Trophoblast cell (in vitro differentiated cells and primary cell): ENCODE measurements at regions not wholly inside any gene's neighbourhood (a gene's known extent, or its start where the extent isn't known, plus 50 kb on each side); places are given as distances from the start of the nearest gene placed in this dataset.

Source experiments
- DNase-seq, 2 donors: peaks; one replicate each; pipeline ENCODE4 v3.0.0-alpha.2; 2016
- H2AFZ ChIP-seq: 2 replicates; pipeline ENCODE4 v1.6.1; 2013; ENCODE audit warnings: low read length, moderate library complexity, mild to moderate bottlenecking; ENCODE audit not compliant: insufficient read depth, poor library complexity
- H2AK5ac ChIP-seq: 2 replicates; pipeline ENCODE4 v1.6.1; 2013; ENCODE audit warnings: mild to moderate bottlenecking, low read length
- H2BK120ac ChIP-seq: 2 replicates; pipeline ENCODE4 v1.6.1; 2013; ENCODE audit warnings: low read length, mild to moderate bottlenecking, moderate library complexity; ENCODE audit not compliant: insufficient read depth, poor library complexity
- H2BK12ac ChIP-seq: 2 replicates; pipeline ENCODE4 v1.6.1; 2013; ENCODE audit warnings: mild to moderate bottlenecking, low read length, moderate library complexity
- H2BK5ac ChIP-seq: 2 replicates; pipeline ENCODE4 v1.6.1; 2013; ENCODE audit warnings: low read length, low read depth, moderate library complexity, mild to moderate bottlenecking; ENCODE audit not compliant: poor library complexity
- H3K14ac ChIP-seq: 2 replicates; pipeline ENCODE4 v1.6.1; 2013; ENCODE audit warnings: mild to moderate bottlenecking, low read length
- H3K18ac ChIP-seq: 2 replicates; pipeline ENCODE4 v1.6.1; 2013; ENCODE audit warnings: mild to moderate bottlenecking, low read length
- H3K23ac ChIP-seq: 2 replicates; pipeline ENCODE4 v1.6.1; 2013; ENCODE audit warnings: low read length
- H3K27ac ChIP-seq: 2 replicates; pipeline ENCODE4 v1.5.1; 2013; ENCODE audit warnings: low read depth, mild to moderate bottlenecking, inconsistent platforms, low read length, moderate library complexity
- H3K27me3 ChIP-seq: 2 replicates; pipeline ENCODE4 v1.6.1; 2013; ENCODE audit warnings: inconsistent platforms, mild to moderate bottlenecking, low read length, moderate library complexity; ENCODE audit not compliant: insufficient read depth
- H3K36me3 ChIP-seq, 2 experiments: 1 replicate in 1 of 2; 2 replicates in 1 of 2; pipeline ENCODE4 v1.6.1; 2013; ENCODE audit warnings: low read length in 2 of 2, mild to moderate bottlenecking in 2 of 2, moderate library complexity in 1 of 2; ENCODE audit not compliant: insufficient read depth in 2 of 2, control insufficient read depth in 1 of 2
- H3K4ac ChIP-seq: 2 replicates; pipeline ENCODE4 v1.6.1; 2013; ENCODE audit warnings: low read depth, mild to moderate bottlenecking, low read length, moderate library complexity
- H3K4me1 ChIP-seq, 2 experiments: 1 replicate in 1 of 2; 2 replicates in 1 of 2; pipeline ENCODE4 v1.6.1; 2013; ENCODE audit warnings: low read length in 2 of 2, mild to moderate bottlenecking in 2 of 2, moderate library complexity in 1 of 2; ENCODE audit not compliant: insufficient read depth in 2 of 2, control insufficient read depth in 1 of 2
- H3K4me2 ChIP-seq: 2 replicates; pipeline ENCODE4 v1.6.1; 2013; ENCODE audit warnings: inconsistent platforms, mild to moderate bottlenecking, low read length, moderate library complexity
- H3K4me3 ChIP-seq: 2 replicates; pipeline ENCODE4 v1.5.1; 2013; ENCODE audit warnings: mild to moderate bottlenecking, low read depth, low read length, inconsistent platforms
- H3K79me1 ChIP-seq: one replicate; pipeline ENCODE4 v1.6.1; 2013; ENCODE audit warnings: low read length
- H3K79me2 ChIP-seq: 2 replicates; pipeline ENCODE4 v1.6.1; 2013; ENCODE audit warnings: low read length, mild to moderate bottlenecking; ENCODE audit not compliant: control insufficient read depth, insufficient read depth, poor library complexity
- H3K9ac ChIP-seq: 2 replicates; pipeline ENCODE4 v1.6.1; 2013; ENCODE audit warnings: mild to moderate bottlenecking, low read length
- H3K9me3 ChIP-seq: 2 replicates; pipeline ENCODE4 v1.6.1; 2013; ENCODE audit warnings: low read depth, mild to moderate bottlenecking, control low read depth, inconsistent platforms, low read length; ENCODE audit not compliant: insufficient read depth
- H4K12ac ChIP-seq: 2 replicates; pipeline ENCODE4 v1.6.1; 2013; ENCODE audit warnings: low read depth, mild to moderate bottlenecking, low read length, moderate library complexity
- H4K8ac ChIP-seq: 2 replicates; pipeline ENCODE4 v1.6.1; 2013; ENCODE audit warnings: low read depth, mild to moderate bottlenecking, low read length, moderate library complexity
- H4K91ac ChIP-seq: one replicate; pipeline ENCODE4 v1.6.1; 2013; ENCODE audit warnings: low read depth, mild to moderate bottlenecking, low read length, moderate library complexity
- WGBS: extraction: QIAGEN DNeasy Blood & Tissue Kit; methylation state at CpG from one replicate; pipeline ENCODE4 v1.1.7; 2013; ENCODE audit warnings: missing lambda C conversion rate; ENCODE audit not compliant: insufficient read length, insufficient coverage; ENCODE audit errors: extremely low coverage; 5-methylcytosine and 5-hydroxymethylcytosine counted together

DNA sequence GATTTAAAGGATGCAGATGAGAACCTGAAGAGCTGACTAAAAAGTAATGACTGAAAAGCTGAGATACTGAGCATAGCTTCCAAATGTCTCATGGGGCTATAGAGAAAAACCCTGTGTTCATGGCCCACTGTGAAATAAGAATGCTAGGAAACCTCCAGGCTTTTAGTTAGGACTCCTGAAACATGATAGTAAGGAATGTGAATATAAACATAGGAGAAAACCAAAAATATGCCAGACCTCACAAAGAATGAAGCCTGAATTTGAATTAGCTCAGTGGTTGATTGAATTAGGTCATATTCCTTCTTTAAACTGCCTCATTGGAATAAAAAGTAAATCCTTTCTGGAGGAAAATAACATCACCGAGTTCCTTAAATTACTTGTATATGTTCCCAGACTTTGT, 194.5 kb upstream of the NXPH2 start:
- Histone ChIP-seq H2AFZ (no peak overlapping the region), H3K79me2 (no peaks in the 10 kb centered on the region), H3K36me3 (no peaks in the 10 kb centered on the region), H2BK12ac (no peak overlapping the region), H3K23ac (no peak overlapping the region), H4K12ac (no peak overlapping the region), H3K4me1 (no peaks in the 10 kb centered on the region), H2BK120ac (no peak overlapping the region), H3K9me3 (no peaks in the 10 kb centered on the region), H3K4me3 (no peak overlapping the region), H4K91ac (no peak overlapping the region), H3K27me3 (no peaks in the 10 kb centered on the region), H4K8ac (no peak overlapping the region), H3K4ac (no peak overlapping the region), H3K9ac (no peak overlapping the region), H3K79me1 (no peaks in the 10 kb centered on the region), H3K27ac (no peak overlapping the region), H3K14ac (no peak overlapping the region), H3K4me2 (no peak overlapping the region), H3K18ac (no peak overlapping the region), H2AK5ac (no peak overlapping the region), H2BK5ac (no peak overlapping the region)
- DNase-seq: no peak
- no CpG with 5 or more reads among the region's 1 CpG for WGBS

DNA sequence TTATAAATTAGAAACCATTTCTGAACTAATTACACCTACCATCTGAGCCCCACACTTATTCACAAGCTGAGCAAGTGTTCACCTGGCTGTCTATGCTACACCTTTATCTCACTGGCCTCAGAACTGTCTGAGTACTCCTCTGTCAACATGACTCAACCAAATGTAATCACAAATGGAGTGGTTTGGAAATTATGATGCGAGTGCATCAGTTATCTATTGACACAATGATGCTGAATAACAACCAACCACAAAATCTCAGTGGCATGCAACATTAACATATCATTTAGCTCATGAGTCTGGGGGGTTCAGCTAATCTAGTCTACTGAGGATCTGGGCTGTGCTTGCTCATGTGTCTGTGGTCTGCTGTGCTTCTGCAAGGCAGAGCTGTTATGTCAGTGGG, 184.2 kb upstream of the NXPH2 start:
- no peaks in the 10 kb centered on the region for H3K4me1 ChIP-seq
- no peak overlapping the region for H4K91ac ChIP-seq
- H3K14ac ChIP-seq: no peak overlapping the region
- no peak overlapping the region for H3K9ac ChIP-seq
- H3K79me1 ChIP-seq: no peaks in the 10 kb centered on the region
- no peak overlapping the region for H3K18ac ChIP-seq
- no peak overlapping the region for H3K4me3 ChIP-seq
- no peak overlapping the region for H3K4me2 ChIP-seq
- no peak overlapping the region for H2AFZ ChIP-seq
- no peak overlapping the region for H4K8ac ChIP-seq
- H3K23ac ChIP-seq: no peak overlapping the region
- WGBS: no CpG with 5 or more reads among the region's 1 CpG
- H2BK120ac ChIP-seq: no peak overlapping the region
- H3K27ac ChIP-seq: no peak overlapping the region
- no peak overlapping the region for H2BK12ac ChIP-seq
- no peak overlapping the region for H2BK5ac ChIP-seq
- no peak for DNase-seq
- H3K4ac ChIP-seq: no peak overlapping the region
- H3K36me3 ChIP-seq: no peaks in the 10 kb centered on the region
- H3K79me2 ChIP-seq: no peaks in the 10 kb centered on the region
- H3K27me3 ChIP-seq: no peaks in the 10 kb centered on the region
- H4K12ac ChIP-seq: no peak overlapping the region
- H2AK5ac ChIP-seq: no peak overlapping the region
- peaks cover 2% of the 10 kb centered on the region for H3K9me3 ChIP-seq

DNA sequence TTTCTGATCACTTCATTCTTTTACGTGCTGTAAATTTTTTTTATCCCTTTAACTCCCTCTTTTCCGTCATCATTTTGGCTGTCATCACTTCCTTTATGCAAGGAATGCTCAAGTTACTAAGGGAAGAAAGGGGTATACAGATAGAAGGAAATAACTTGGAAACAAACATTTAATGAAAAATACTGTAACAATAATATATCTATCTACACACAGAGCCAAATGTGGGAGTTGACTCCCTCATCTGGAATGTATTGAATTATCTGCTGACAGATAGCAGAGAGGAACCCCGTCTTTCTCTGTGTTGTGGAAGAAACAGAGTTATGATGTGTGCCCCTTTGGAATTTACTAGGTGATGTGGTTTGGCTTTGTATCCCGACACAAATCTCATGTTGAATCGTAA, 182.5 kb upstream of the NXPH2 start:
- Histone ChIP-seq H3K27me3 (no peaks in the 10 kb centered on the region), H2AK5ac (no peak overlapping the region), H3K27ac (no peak overlapping the region), H2BK5ac (no peak overlapping the region), H3K4me2 (no peak overlapping the region), H3K4me3 (no peak overlapping the region), H2BK12ac (no peak overlapping the region), H3K23ac (no peak overlapping the region), H4K8ac (no peak overlapping the region), H4K91ac (no peak overlapping the region), H3K36me3 (no peaks in the 10 kb centered on the region), H3K4me1 (no peaks in the 10 kb centered on the region), H4K12ac (no peak overlapping the region), H3K4ac (no peak overlapping the region), H3K79me1 (no peaks in the 10 kb centered on the region), H3K9ac (no peak overlapping the region), H3K79me2 (no peaks in the 10 kb centered on the region), H2AFZ (no peak overlapping the region), H2BK120ac (no peak overlapping the region), H3K9me3 (peaks cover 2% of the 10 kb centered on the region), H3K14ac (no peak overlapping the region), H3K18ac (no peak overlapping the region)
- DNase-seq: no peak
- no CpG with 5 or more reads among the region's 5 CpGs for WGBS

DNA sequence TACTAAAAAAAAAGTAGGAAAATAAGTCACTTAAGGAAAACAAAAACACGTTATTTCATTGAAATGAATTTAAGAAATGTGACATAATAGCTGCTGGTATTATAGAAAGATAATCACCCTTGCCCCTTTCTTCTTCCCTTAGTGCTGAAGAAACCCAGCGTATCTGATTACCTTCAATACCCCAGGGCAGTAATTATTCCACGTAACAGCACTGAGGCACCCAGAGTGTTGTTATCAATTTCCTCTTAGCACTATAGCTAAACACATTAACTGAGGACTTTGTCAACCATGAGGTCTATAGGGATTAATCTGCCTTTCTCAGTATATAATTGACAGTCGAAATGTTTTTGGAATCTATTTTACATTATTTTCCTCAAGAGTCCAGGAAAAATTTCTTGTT, 180.0 kb upstream of the NXPH2 start:
- no peak overlapping the region for H4K91ac ChIP-seq
- WGBS: no CpG with 5 or more reads among the region's 4 CpGs
- no peaks in the 10 kb centered on the region for H3K36me3 ChIP-seq
- H3K14ac ChIP-seq: no peak overlapping the region
- no peak overlapping the region for H3K27ac ChIP-seq
- H2BK12ac ChIP-seq: no peak overlapping the region
- H2BK5ac ChIP-seq: no peak overlapping the region
- H3K23ac ChIP-seq: no peak overlapping the region
- H4K12ac ChIP-seq: no peak overlapping the region
- no peak for DNase-seq
- H2AFZ ChIP-seq: no peak overlapping the region
- H2BK120ac ChIP-seq: no peak overlapping the region
- no peaks in the 10 kb centered on the region for H3K79me1 ChIP-seq
- H3K9me3 ChIP-seq: peaks cover 2% of the 10 kb centered on the region
- H3K4me2 ChIP-seq: no peak overlapping the region
- no peaks in the 10 kb centered on the region for H3K4me1 ChIP-seq
- H3K18ac ChIP-seq: no peak overlapping the region
- H3K27me3 ChIP-seq: no peaks in the 10 kb centered on the region
- H3K79me2 ChIP-seq: no peaks in the 10 kb centered on the region
- no peak overlapping the region for H3K4me3 ChIP-seq
- no peak overlapping the region for H3K9ac ChIP-seq
- no peak overlapping the region for H3K4ac ChIP-seq
- no peak overlapping the region for H4K8ac ChIP-seq
- no peak overlapping the region for H2AK5ac ChIP-seq
